BLaER1 treated with 17β-estradiol and CSF1 and Interleukin-3, amounts not matched to agents 10 nM and 100 nM (cell line): ENCODE measurements at regions not wholly inside any gene's neighbourhood (a gene's known extent, or its start where the extent isn't known, plus 50 kb on each side); places are given as distances from the start of the nearest gene placed in this dataset.

Experiments used
- H3K27ac ChIP-seq, 11 experiments: shearing (Covaris generic); formaldehyde crosslinking; 2 replicates each; pipeline ENCODE4 v1.8.1; 2022
- H3K27me3 ChIP-seq, 11 experiments: shearing (Covaris generic); formaldehyde crosslinking; 2 replicates each; pipeline ENCODE4 v1.8.1; 2022
- H3K36me3 ChIP-seq, 11 experiments: shearing (Covaris generic); formaldehyde crosslinking; 2 replicates each; pipeline ENCODE4 v1.8.1; 2022
- H3K4me1 ChIP-seq, 10 experiments: shearing (Covaris generic); formaldehyde crosslinking; 2 replicates each; pipeline ENCODE4 v1.8.1; 2022
- H3K4me2 ChIP-seq, 11 experiments: shearing (Covaris generic); formaldehyde crosslinking; 2 replicates each; pipeline ENCODE4 v1.8.1; 2022
- H3K4me3 ChIP-seq, 10 experiments: shearing (Covaris generic); formaldehyde crosslinking; 2 replicates each; pipeline ENCODE4 v1.8.1; 2022
- H3K9ac ChIP-seq, 11 experiments: shearing (Covaris generic); formaldehyde crosslinking; 2 replicates each; pipeline ENCODE4 v1.8.1; 2022
- H3K9me3 ChIP-seq, 11 experiments: shearing (Covaris generic); formaldehyde crosslinking; replicated peaks in 1 of 11; 2 replicates each; pipeline ENCODE4 v1.8.1; 2022
- H4K20me1 ChIP-seq, 11 experiments: shearing (Covaris generic); formaldehyde crosslinking; 2 replicates each; pipeline ENCODE4 v1.8.1; 2022
- Cebpa-rat ChIP-seq, 11 experiments: shearing (Covaris generic); IDR thresholded peaks; 2 replicates each; pipeline ENCODE4 v1.8.1; 2022

DNA sequence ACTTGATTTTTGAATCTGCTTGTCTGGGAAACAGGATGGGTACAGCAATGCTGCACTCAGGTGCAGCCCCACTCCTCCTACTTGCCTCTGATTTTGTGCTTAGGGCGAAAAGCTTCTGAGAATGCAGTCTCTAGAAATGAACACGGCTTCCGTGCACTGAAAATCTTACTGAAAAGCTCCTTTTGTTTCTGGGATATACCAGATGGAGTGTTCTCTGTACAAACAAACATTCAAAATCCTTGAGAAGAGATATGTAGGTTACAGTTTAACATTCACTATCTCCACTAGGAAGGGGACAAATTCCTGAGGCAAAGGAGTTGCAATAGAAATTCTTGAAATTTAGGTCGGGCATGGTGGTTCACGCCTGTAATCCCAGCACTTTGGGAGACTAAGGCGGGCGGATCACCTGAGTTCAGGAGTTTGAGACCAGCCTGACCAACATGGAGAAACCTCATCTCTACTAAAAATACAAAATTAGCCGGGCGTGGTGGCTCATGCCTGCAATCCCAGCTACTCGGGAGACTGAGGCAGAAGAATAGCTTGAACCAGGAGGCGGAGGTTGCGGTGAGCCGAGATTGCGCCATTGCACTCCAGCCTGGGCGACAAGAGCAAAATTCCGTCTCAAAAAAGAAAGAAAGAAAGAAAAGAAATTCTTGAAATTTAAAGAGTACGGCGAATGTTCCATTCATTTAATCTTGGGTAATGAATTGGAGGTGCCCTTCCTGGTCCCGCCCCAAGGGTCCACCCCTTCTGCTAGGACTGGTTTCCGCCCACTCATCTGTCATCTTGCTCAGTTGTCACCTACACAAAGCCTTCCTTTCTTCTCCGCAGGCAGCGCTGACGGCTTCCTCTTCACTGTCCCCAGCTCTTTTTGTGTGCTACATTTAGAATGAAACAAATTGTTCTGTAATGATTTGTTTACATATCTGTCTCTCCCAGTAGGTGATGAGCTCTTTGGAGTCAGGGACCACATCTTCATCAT lies 92.4 kb downstream of the SOCS6 start:
- Histone ChIP-seq H3K4me2 (peak overlapping the region in 4 of 11 experiments; percentile 4 to 52 (median 40); a peak in 7 of 22 replicates), H3K4me3 (no peak overlapping the region), H3K4me1 (peaks cover 0 to 50% (median 13%) of the 10 kb centered on the region in 10 experiments; a peak in 13 of 20 replicates), H3K9ac (no peak overlapping the region), H4K20me1 (no peaks in the 10 kb centered on the region), H3K27ac (peak overlapping the region in 2 of 11 experiments; percentile 38 to 50; a peak in 4 of 22 replicates), H3K36me3 (no peaks in the 10 kb centered on the region), H3K9me3 (no peaks in the 10 kb centered on the region), H3K27me3 (no peaks in the 10 kb centered on the region)
- TF ChIP-seq Cebpa-rat (IDR thresholded peaks at IDR 0.05), result no peak
